ENCODE measurements at regions not wholly inside any gene's neighbourhood (a gene's known extent, or its start where the extent isn't known, plus 50 kb on each side); places are given as distances from the start of the nearest gene placed in this dataset.

DNA sequence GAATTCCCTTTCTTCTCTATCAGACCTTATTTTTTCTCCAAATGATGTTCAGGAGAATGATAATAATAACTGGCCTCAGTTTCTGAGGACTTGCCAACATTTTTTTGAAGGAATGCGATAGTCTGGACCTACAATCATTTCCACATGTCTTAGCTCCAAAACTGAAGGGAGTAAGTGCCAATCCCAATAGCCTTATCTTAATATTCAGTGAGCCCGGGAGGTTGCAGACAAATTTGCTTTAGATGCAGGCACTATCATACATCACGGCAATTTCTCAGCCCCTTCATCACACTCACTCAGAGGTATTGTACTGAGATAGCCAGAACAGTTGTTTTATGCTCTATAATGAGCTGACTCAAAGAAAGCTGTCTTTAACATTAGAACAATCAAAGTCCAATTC is 796.9 kb downstream of the ADGRL2 start:
- H2AK5ac ChIP-seq (ENCODE audit: low read depth, low read length), result no peak overlapping the region
- no peak overlapping the region for H2AFZ ChIP-seq (replicated peaks; ENCODE audit: low read length, poor library complexity)
- no peak for DNase-seq
- H3K27me3 ChIP-seq (ENCODE audit: control insufficient read depth, insufficient read depth, low read length), result no peaks in the 10 kb centered on the region
- H3K27ac ChIP-seq (ENCODE audit: insufficient read depth, low read length), result no peak overlapping the region
- dilution Hi-C loops (cut with HindIII; ENCODE audit: low sequenced_read_pairs, unreplicated experiment) (no loop called here), intact Hi-C loops (cut with micrococcal nuclease) (no loop called here), in situ Hi-C loops (cut with MboI; ENCODE audit: low sequenced_read_pairs) (no loop called here)
- H3K56ac ChIP-seq (ENCODE audit: extremely low read depth, insufficient read depth, low read length), result no peak overlapping the region
- ChIA-PET CTCF (no interaction called here), POLR2A (ENCODE audit: unreplicated experiment) (no interaction called here)
- no peaks in the 10 kb centered on the region for H3K9me1 ChIP-seq (ENCODE audit: insufficient read depth, low read length)
- H2BK15ac ChIP-seq (ENCODE audit: low read depth, low read length), result no peak overlapping the region
- no peak overlapping the region for H2AK9ac ChIP-seq (replicated peaks; ENCODE audit: low read depth, low read length, poor library complexity)
- H4K20me1 ChIP-seq (ENCODE audit: insufficient read depth, low read length), result no peaks in the 10 kb centered on the region
- no TSS peak for BruUV-seq (replicated peaks)
- no peak overlapping the region for H3K23ac ChIP-seq (ENCODE audit: low read depth, low read length)
- no peak for ATAC-seq (ENCODE audit: low read depth)
- H4K5ac ChIP-seq (ENCODE audit: low read depth, low read length), result no peak overlapping the region
- H2BK120ac ChIP-seq (ENCODE audit: low read depth, low read length), result no peak overlapping the region
- no peak overlapping the region for H3K4me2 ChIP-seq (ENCODE audit: low read depth, low read length)
- no peak overlapping the region for H3K9ac ChIP-seq (ENCODE audit: low read depth, low read length)
- H3K4ac ChIP-seq (ENCODE audit: low read depth, low read length), result no peak overlapping the region
- TF ChIP-seq MXI1 (IDR thresholded peaks at IDR 0.05; ENCODE audit: borderline replicate concordance, low read depth, low read length) (no peak), CEBPB (IDR thresholded peaks at IDR 0.05; ENCODE audit: low read depth, low read length) (no peak), FOS (IDR thresholded peaks at IDR 0.05; ENCODE audit: low read depth, low read length) (no peak)
- TF ChIP-seq, protein P1, sequence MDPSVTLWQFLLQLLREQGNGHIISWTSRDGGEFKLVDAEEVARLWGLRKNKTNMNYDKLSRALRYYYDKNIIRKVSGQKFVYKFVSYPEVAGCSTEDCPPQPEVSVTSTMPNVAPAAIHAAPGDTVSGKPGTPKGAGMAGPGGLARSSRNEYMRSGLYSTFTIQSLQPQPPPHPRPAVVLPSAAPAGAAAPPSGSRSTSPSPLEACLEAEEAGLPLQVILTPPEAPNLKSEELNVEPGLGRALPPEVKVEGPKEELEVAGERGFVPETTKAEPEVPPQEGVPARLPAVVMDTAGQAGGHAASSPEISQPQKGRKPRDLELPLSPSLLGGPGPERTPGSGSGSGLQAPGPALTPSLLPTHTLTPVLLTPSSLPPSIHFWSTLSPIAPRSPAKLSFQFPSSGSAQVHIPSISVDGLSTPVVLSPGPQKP (IDR thresholded peaks at IDR 0.05; ENCODE audit: borderline replicate concordance, low read depth, low read length), result no peak
- no peak overlapping the region for H4K8ac ChIP-seq (ENCODE audit: low read depth in 2 of 2, low read length in 2 of 2)
- WGBS, 2 experiments (ENCODE audit: extremely low coverage in 2 of 2, insufficient read length in 1 of 2), result no CpG with 5 or more reads among the region's 3 CpGs
- no peak overlapping the region for H3K18ac ChIP-seq (ENCODE audit: low read depth, low read length)
- H3K9me3 ChIP-seq (ENCODE audit: control insufficient read depth, insufficient read depth, low read length), result peaks cover 2% of the 10 kb centered on the region; the same call in 1 of the 2 replicates
- H2BK20ac ChIP-seq (ENCODE audit: low read depth, low read length), result no peak overlapping the region
- H3K79me1 ChIP-seq (ENCODE audit: low read depth in 1 of 2, low read length in 2 of 2), result no peaks in the 10 kb centered on the region
- no peak overlapping the region for H3K14ac ChIP-seq (replicated peaks; ENCODE audit: low read depth, low read length)
- no peak overlapping the region for H4K91ac ChIP-seq (ENCODE audit: insufficient read depth, low read depth, low read length)
- no peak overlapping the region for H2BK5ac ChIP-seq (ENCODE audit: low read depth, low read length, poor library complexity, severe bottlenecking)
- no peaks in the 10 kb centered on the region for H3K36me3 ChIP-seq (ENCODE audit: control insufficient read depth, insufficient read depth, low read length)
- no peak overlapping the region for H3K4me3 ChIP-seq (ENCODE audit: insufficient read depth, low read depth, low read length)
- H3K4me1 ChIP-seq (ENCODE audit: control insufficient read depth, insufficient read depth, low read length), result no peaks in the 10 kb centered on the region
